ENCODE measurements at regions not wholly inside any gene's neighbourhood (a gene's known extent, or its start where the extent isn't known, plus 50 kb on each side); places are given as distances from the start of the nearest gene placed in this dataset.
A peak's percentile ranks its signal among the peaks of the same experiment; 100 is the strongest.

- H3K23me2 ChIP-seq (ENCODE audit: low read depth, low read length) = no peaks in the 10 kb centered on the region
- peak overlapping the region; percentile 7 to 23; a peak in 1 of 4 replicates for H3K4me2 ChIP-seq (ENCODE audit: insufficient read depth in 1 of 2, low read depth in 2 of 2, low read length in 2 of 2)
- no peak overlapping the region for H2BK120ac ChIP-seq (replicated peaks; ENCODE audit: low read depth, low read length)
- no peak overlapping the region for H3K56ac ChIP-seq (replicated peaks; ENCODE audit: insufficient read length, low read depth, low read length)
- H3K14ac ChIP-seq (ENCODE audit: insufficient read length) = no peak overlapping the region
- no peak overlapping the region for H4K91ac ChIP-seq (replicated peaks; ENCODE audit: insufficient read length, low read length)
- TF ChIP-seq TAF7 (optimal IDR thresholded peaks at IDR 0.05; ENCODE audit: borderline replicate concordance, low read depth, low read length) (no peak), EP300 (IDR thresholded peaks at IDR 0.05; ENCODE audit: borderline replicate concordance in 1 of 2, low read depth in 2 of 2, low read length in 2 of 2) (no peak), BACH1 (IDR thresholded peaks at IDR 0.05; ENCODE audit: low read length) (peak; percentile 66; the same call in 1 of the 2 replicates), CREB1 (IDR thresholded peaks at IDR 0.05) (no peak), MAFK (IDR thresholded peaks at IDR 0.05; ENCODE audit: low read depth, low read length) (peak; percentile 72; the same call in 1 of the 2 replicates)
- H3K27me3 ChIP-seq (replicated peaks in 1 of 4; ENCODE audit: control insufficient read depth in 3 of 4, extremely low read depth in 1 of 4, insufficient read depth in 3 of 4, low read length in 3 of 4) = no peaks in the 10 kb centered on the region
- WGBS, 2 experiments (ENCODE audit: extremely low coverage in 1 of 2, insufficient coverage in 1 of 2, insufficient read length in 1 of 2, insufficient replicate concordance in 2 of 2, low coverage in 1 of 2, low lambda C conversion rate in 2 of 2, missing lambda C conversion rate in 1 of 2) = 50% methylated on average over 1 of the region's 1 CpG; no CpG with 5 or more reads in 1 of the 2 experiments
- H2BK5ac ChIP-seq (ENCODE audit: low read depth, low read length) = no peak overlapping the region
- H3K9ac ChIP-seq (replicated peaks in 1 of 4; ENCODE audit: extremely low read depth in 1 of 4, low read depth in 3 of 4, low read length in 3 of 4) = no peak overlapping the region
- H3K36me3 ChIP-seq (ENCODE audit: control insufficient read depth in 2 of 4, insufficient read depth in 4 of 4, low read length in 3 of 4) = no peaks in the 10 kb centered on the region
- no peak overlapping the region for H3K4ac ChIP-seq (replicated peaks; ENCODE audit: insufficient read length, low read depth, low read length)
- no peak overlapping the region for H2BK12ac ChIP-seq (ENCODE audit: low read depth, low read length)
- H4K8ac ChIP-seq (ENCODE audit: extremely low read depth, insufficient read depth, low read length) = no peak overlapping the region
- no peaks in the 10 kb centered on the region for H3K79me2 ChIP-seq (ENCODE audit: control insufficient read depth in 1 of 2, insufficient read depth in 2 of 2, low read length in 2 of 2)
- ChIA-PET CTCF (ENCODE audit: partially characterized antibody) (interaction anchor here (1.1 to 1.6 kb wide), 3 partner anchors 11 to 42 kb away, joined by 3 to 4 read pairs (median 3); no protein-coding TSS in a partner anchor), POLR2A (ENCODE audit: partially characterized antibody) (no interaction called here)
- H3K27ac ChIP-seq (ENCODE audit: low read depth, low read length) = no peak overlapping the region
- no peak overlapping the region for H2BK15ac ChIP-seq (ENCODE audit: low read length)
- H2AFZ ChIP-seq (ENCODE audit: low read length) = no peak overlapping the region
- no peaks in the 10 kb centered on the region for H3K9me3 ChIP-seq (ENCODE audit: insufficient read depth in 2 of 2, low read depth in 1 of 2, low read length in 1 of 2)
- no peak overlapping the region for H3K23ac ChIP-seq (ENCODE audit: insufficient read length)
- FAIRE-seq = peak; percentile 72
- H3K18ac ChIP-seq (ENCODE audit: extremely low read depth, low read length) = no peak overlapping the region
- peak in 1 of 2 experiments; percentile 17 for DNase-seq (ENCODE audit: low read depth in 1 of 2, low spot score in 2 of 2)
- no peaks in the 10 kb centered on the region for H3K79me1 ChIP-seq (ENCODE audit: low read depth, low read length)
- no peaks in the 10 kb centered on the region for H4K20me1 ChIP-seq (replicated peaks in 1 of 2; ENCODE audit: control insufficient read depth in 1 of 2, insufficient read depth in 2 of 2, low read length in 2 of 2)
- no peak overlapping the region for H3K4me3 ChIP-seq (ENCODE audit: extremely low read depth in 1 of 4, insufficient read depth in 2 of 4, low read depth in 3 of 4, low read length in 4 of 4)
- H3K4me1 ChIP-seq (replicated peaks in 1 of 4; ENCODE audit: control insufficient read depth in 3 of 4, insufficient read depth in 4 of 4, low read length in 3 of 4) = peaks cover 0 to 11% (median 8%) of the 10 kb centered on the region in 4 experiments; a peak in 5 of 7 replicates
- H2BK20ac ChIP-seq (ENCODE audit: low read length) = no peak overlapping the region
- no peak overlapping the region for H4K5ac ChIP-seq (ENCODE audit: insufficient read length, low read depth, low read length)
- no peak overlapping the region for H2AK5ac ChIP-seq (ENCODE audit: low read depth, low read length)
Measured at GRCh38 chr6:115796829-115797228, 263.9 kb downstream of the FRK start.
